Activated T-cell treated with anti-CD3 and anti-CD28 coated beads, Interleukin-2, amount 50 U/mL, for 72 hours (primary cell): ENCODE measurements at regions not wholly inside any gene's neighbourhood (a gene's known extent, or its start where the extent isn't known, plus 50 kb on each side); places are given as distances from the start of the nearest gene placed in this dataset.
"Not testable (repeated sequence)": the region's sequence is repeated elsewhere in the genome, so short reads cannot be mapped to it uniquely, and the experiment has no call there.

ENCODE experiments used
- ATAC-seq, 2 donors: fragments of 150-1000 bp; cut with Tn5 transposase; replicated peaks in 1 of 2; 2 replicates each; pipeline ENCODE4 v1.10.0; 2021; ENCODE audit warnings: moderate library complexity in 2 of 2, mild to moderate bottlenecking in 1 of 2
- DNase-seq, 2 donors: peaks; one replicate each; pipeline ENCODE4 v3.0.0; 2021 to 2022; ENCODE audit warnings: mixed read lengths in 1 of 2
- H3K27ac Mint-ChIP-seq: one replicate; pipeline ENCODE4 v1.8.0; 2022; ENCODE audit warnings: mild to moderate bottlenecking, moderate library complexity, mixed read lengths
- H3K27me3 Mint-ChIP-seq: one replicate; pipeline ENCODE4 v1.8.0; 2022; ENCODE audit warnings: low read depth, mixed read lengths
- H3K36me3 Mint-ChIP-seq, 2 donors: one replicate each; pipeline ENCODE4 v1.8.0; 2022; ENCODE audit warnings: mixed read lengths in 2 of 2, mild to moderate bottlenecking in 1 of 2; ENCODE audit not compliant: insufficient read depth in 2 of 2
- H3K4me1 Mint-ChIP-seq: one replicate; pipeline ENCODE4 v1.8.0; 2022; ENCODE audit warnings: low read depth, mixed read lengths
- H3K4me3 Mint-ChIP-seq, 2 donors: one replicate each; pipeline ENCODE4 v1.8.0; 2022; ENCODE audit warnings: mild to moderate bottlenecking in 2 of 2, mixed read lengths in 2 of 2, moderate library complexity in 2 of 2
- H3K9me3 Mint-ChIP-seq, 2 donors: one replicate each; pipeline ENCODE4 v1.8.0; 2022; ENCODE audit warnings: mixed read lengths in 2 of 2

DNA sequence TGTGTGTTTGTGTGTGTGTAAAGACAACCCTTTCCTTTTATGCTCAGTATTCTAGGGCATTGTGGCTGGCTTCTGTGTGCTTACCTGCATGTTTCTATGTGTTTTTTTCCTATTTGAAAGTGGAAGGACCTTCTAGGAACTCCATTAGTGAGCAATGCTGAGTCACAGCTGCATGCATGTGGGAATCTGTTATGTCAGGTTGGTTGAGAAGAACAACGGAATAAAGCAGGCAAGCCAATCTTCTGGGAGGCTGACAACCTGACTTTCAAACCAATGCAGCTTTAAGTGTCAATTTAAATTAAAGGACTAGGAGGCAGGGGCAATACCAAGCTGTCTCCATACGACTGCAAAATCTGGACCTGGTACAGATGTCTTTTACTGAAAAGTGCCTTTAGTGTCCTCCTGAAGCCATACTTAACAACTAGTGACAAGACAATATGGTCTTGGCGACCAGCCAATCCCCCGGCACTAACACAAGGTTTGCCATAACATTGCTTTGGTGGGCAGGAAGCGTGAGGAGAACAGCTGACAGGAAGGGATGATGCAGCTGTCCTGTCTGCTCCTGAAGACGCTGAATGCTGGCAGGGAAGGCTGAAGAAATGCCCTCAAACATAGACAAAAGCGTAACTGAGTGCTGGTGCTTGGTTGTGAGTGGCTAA, 514.7 kb upstream of the CDH7 start:
- no peaks in the 10 kb centered on the region for H3K36me3 Mint-ChIP-seq
- no peaks in the 10 kb centered on the region for H3K27me3 Mint-ChIP-seq
- ATAC-seq (no peak), DNase-seq (no peak)
- H3K9me3 Mint-ChIP-seq = peaks cover 3 to 6% of the 10 kb centered on the region in 2 donors
- no peaks in the 10 kb centered on the region for H3K4me1 Mint-ChIP-seq
- no peak overlapping the region for H3K4me3 Mint-ChIP-seq
- H3K27ac Mint-ChIP-seq = no peak overlapping the region

GRCh38 chr18:65230311-65230710, 520.5 kb upstream of the CDH7 start:
- Mint-ChIP-seq H3K27ac (no peak overlapping the region), H3K36me3 (no peaks in the 10 kb centered on the region), H3K9me3 (peaks cover 5 to 9% of the 10 kb centered on the region in 2 donors), H3K4me1 (no peaks in the 10 kb centered on the region), H3K27me3 (no peaks in the 10 kb centered on the region), H3K4me3 (no peak overlapping the region)
- no peak for ATAC-seq
- no peak for DNase-seq

DNA sequence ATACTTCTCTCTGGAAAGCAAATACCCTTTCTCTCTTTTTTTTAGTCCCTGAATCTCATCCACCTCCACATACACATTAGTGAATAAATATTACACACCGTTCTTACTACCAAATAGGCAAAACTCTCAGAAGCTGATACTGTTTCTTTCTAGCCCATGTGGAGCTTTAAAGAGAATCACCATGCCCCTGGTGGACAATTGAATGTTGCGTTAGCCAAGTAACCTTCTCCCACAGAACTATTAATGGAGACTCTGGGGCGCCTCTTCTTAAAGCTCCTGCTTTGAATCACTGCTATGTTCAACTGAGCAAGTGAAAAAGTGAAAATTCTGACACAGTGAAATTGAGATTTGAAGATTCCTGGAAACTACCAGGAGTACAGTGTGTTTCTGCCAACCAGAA, 522.8 kb upstream of the CDH7 start:
- H3K27me3 Mint-ChIP-seq = no peaks in the 10 kb centered on the region
- no peaks in the 10 kb centered on the region for H3K36me3 Mint-ChIP-seq
- ATAC-seq (no peak), DNase-seq (no peak)
- H3K4me3 Mint-ChIP-seq = no peak overlapping the region
- peaks cover 5 to 12% of the 10 kb centered on the region in 2 donors for H3K9me3 Mint-ChIP-seq
- H3K27ac Mint-ChIP-seq = no peak overlapping the region
- H3K4me1 Mint-ChIP-seq = no peaks in the 10 kb centered on the region

GRCh38 chr18:65221736-65222135, 529.1 kb upstream of the CDH7 start:
- ATAC-seq (no peak), DNase-seq (no peak)
- no peaks in the 10 kb centered on the region for H3K27me3 Mint-ChIP-seq
- H3K27ac Mint-ChIP-seq = no peak overlapping the region
- no peaks in the 10 kb centered on the region for H3K4me1 Mint-ChIP-seq
- H3K4me3 Mint-ChIP-seq = no peak overlapping the region
- H3K9me3 Mint-ChIP-seq = peaks cover 5 to 10% of the 10 kb centered on the region in 2 donors
- H3K36me3 Mint-ChIP-seq = no peaks in the 10 kb centered on the region

- H3K4me1 Mint-ChIP-seq = no peaks in the 10 kb centered on the region
- H3K9me3 Mint-ChIP-seq = peaks cover 5 to 7% of the 10 kb centered on the region in 2 donors
- H3K4me3 Mint-ChIP-seq = no peak overlapping the region
- H3K27ac Mint-ChIP-seq = no peak overlapping the region
- no peaks in the 10 kb centered on the region for H3K36me3 Mint-ChIP-seq
- ATAC-seq (no peak), DNase-seq (no peak)
- no peaks in the 10 kb centered on the region for H3K27me3 Mint-ChIP-seq
Measured at GRCh38 chr18:65221115-65221514, 529.7 kb upstream of the CDH7 start.

DNA sequence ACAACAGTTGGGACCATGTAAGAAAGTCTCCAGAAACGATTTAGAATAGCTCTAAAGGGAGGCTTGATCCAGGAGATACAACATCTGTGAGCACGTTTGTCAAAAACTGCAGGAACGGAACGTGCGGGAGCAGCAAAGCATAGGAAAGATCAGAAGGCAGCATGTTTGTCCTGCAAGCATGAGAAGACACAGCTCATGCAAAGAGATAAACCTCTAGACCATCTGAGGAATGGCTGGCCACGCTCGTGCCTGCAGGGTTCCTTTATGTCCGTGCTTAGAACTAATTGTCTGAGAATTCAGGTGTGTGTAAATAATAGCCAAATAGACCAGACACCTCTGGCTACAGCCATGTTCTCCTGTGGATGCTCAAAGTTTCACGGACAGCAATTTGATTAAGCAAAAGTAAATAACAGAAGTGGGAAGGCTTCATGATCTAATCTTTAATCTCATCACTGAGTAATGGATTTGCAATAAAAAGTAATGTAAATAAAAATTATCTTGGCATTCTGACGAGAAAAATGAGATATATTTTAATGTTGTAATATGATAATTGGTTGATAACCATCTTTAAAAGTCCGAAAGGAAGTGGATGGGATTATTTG, 534.8 kb upstream of the CDH7 start:
- no peaks in the 10 kb centered on the region for H3K4me1 Mint-ChIP-seq
- no peaks in the 10 kb centered on the region for H3K27me3 Mint-ChIP-seq
- H3K36me3 Mint-ChIP-seq = no peaks in the 10 kb centered on the region
- peaks cover 2 to 7% of the 10 kb centered on the region in 2 donors for H3K9me3 Mint-ChIP-seq
- H3K4me3 Mint-ChIP-seq = no peak overlapping the region
- DNase-seq (no peak), ATAC-seq (no peak)
- no peak overlapping the region for H3K27ac Mint-ChIP-seq

- no peaks in the 10 kb centered on the region for H3K27me3 Mint-ChIP-seq
- no peak for ATAC-seq
- no peak for DNase-seq
- H3K4me3 Mint-ChIP-seq = no peak overlapping the region
- no peaks in the 10 kb centered on the region for H3K4me1 Mint-ChIP-seq
- no peak overlapping the region for H3K27ac Mint-ChIP-seq
- peaks cover 3 to 7% of the 10 kb centered on the region in 2 donors for H3K9me3 Mint-ChIP-seq
- no peaks in the 10 kb centered on the region for H3K36me3 Mint-ChIP-seq
Measured at GRCh38 chr18:65214456-65214855, 536.4 kb upstream of the CDH7 start.

DNA sequence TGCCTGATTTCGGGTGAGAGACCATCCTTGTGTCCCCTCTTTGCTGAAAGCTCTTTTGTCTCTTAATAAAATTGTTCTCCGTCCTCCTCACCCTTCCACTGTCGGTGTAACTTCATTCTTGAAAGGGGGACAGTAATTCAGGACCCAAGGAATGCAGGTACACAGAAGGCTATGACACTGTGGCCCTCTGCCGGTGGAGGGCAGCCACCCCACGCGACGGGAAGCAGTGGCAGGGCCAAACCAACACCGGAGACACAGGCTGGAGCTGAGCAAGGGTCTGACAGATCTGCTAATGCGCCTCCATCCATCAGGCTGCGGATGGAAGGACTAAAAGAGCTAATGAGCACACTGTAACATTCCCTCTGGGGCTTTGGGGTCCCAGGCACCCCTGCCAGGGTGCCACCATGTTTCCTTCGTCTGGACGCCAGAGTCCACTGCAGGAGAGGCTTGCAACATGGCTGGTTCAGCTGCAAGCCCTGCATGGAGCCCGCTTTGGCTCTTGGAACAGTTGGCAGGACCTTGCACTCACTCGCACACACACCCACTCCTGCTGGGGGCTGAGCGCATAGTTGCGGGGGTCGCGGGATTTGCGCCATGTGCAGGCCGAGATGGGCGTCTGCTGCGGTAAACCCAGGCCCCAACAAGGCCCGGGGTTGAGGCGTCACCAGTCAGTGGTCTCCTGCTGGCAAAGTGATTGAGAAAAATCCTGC, 544.1 kb upstream of the CDH7 start:
- DNase-seq (no peak), ATAC-seq (no peak)
- Mint-ChIP-seq H3K36me3 (no peaks in the 10 kb centered on the region), H3K4me1 (no peaks in the 10 kb centered on the region), H3K27ac (no peak overlapping the region), H3K27me3 (no peaks in the 10 kb centered on the region), H3K9me3 (peaks cover 4% of the 10 kb centered on the region in 2 donors), H3K4me3 (no peak overlapping the region)

GRCh38 chr18:65202091-65202490, 548.7 kb upstream of the CDH7 start:
- DNase-seq (no peak), ATAC-seq (no peak)
- H3K27me3 Mint-ChIP-seq = no peaks in the 10 kb centered on the region
- no peak overlapping the region for H3K4me3 Mint-ChIP-seq
- peaks cover 4 to 8% of the 10 kb centered on the region in 2 donors for H3K9me3 Mint-ChIP-seq
- H3K27ac Mint-ChIP-seq = no peak overlapping the region
- no peaks in the 10 kb centered on the region for H3K4me1 Mint-ChIP-seq
- no peaks in the 10 kb centered on the region for H3K36me3 Mint-ChIP-seq

DNA sequence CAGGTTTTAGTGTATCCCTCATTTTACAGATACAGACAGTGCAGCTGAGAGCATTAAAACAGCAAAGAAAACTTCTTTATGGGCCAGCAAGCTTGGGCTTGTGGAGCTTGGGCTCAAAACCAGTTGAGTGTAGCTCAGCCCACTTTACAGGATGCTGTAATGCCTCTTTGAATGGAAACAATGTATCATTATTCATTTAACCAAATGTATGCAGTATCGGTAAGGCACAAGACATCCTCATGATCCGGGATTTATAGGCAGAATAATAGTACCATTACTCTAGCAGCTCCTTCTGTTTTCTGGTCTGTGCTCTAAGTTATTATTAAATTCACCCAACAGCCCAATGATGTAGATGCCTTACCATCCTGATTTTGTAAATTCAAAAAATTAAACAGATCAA, 575.1 kb upstream of the CDH7 start:
- Mint-ChIP-seq H3K36me3 (peaks cover 1% of the 10 kb centered on the region in 2 donors), H3K27me3 (no peaks in the 10 kb centered on the region), H3K27ac (no peak overlapping the region), H3K9me3 (peaks cover 3 to 11% of the 10 kb centered on the region in 2 donors), H3K4me3 (no peak overlapping the region), H3K4me1 (no peaks in the 10 kb centered on the region)
- DNase-seq = no peak
- no peak for ATAC-seq

DNA sequence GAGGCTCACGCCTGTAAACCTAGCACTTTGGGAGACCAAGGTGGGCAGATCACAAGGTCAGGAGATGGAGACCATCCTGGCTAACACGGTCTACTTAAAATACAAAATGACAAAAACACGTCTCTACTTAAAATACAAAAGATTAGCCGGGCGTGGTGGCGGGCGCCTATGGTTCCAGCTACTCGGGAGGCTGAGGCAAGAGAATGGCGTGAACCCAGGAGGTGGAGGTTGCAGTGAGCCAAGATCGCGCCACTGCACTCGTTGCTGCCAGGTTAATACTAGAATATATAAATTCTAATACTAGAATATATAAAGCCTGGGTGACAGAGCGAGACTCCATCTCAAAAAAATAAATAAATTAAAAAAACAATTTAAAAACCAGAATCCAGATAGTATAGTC, 588.7 kb upstream of the CDH7 start:
- not testable (repeated sequence) for H3K9me3 Mint-ChIP-seq, H3K27me3 Mint-ChIP-seq, DNase-seq, H3K4me1 Mint-ChIP-seq, H3K4me3 Mint-ChIP-seq, H3K36me3 Mint-ChIP-seq, H3K27ac Mint-ChIP-seq, ATAC-seq

DNA sequence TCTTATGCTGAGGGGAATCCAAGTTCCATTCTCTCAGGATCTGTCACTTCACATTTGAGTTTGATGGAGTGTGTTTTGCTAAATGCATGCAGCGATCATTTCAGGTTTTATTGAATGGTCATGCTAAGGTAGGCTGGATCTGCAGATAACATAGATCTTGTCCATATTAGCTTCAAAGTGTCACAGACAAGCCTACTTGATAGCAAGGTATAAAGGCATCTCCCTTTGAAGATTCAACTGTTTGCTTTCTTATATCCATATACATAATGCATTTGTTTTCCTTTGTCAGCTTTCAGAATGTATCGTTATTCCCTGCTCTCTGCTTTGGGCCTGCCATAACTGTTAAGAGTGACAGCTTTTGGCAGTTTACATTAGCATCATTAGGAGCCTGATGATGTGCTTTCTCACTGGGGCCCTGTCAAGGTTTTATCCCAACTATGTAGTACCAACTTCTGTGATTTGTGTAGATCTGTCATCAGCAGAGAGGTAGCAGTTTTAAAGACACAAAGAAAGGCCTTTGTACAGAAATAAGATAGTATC, 604.3 kb upstream of the CDH7 start:
- no peak for ATAC-seq
- H3K36me3 Mint-ChIP-seq = no peaks in the 10 kb centered on the region
- no peaks in the 10 kb centered on the region for H3K4me1 Mint-ChIP-seq
- no peaks in the 10 kb centered on the region for H3K27me3 Mint-ChIP-seq
- no peak for DNase-seq
- peaks cover 4 to 8% of the 10 kb centered on the region in 2 donors for H3K9me3 Mint-ChIP-seq
- H3K4me3 Mint-ChIP-seq = no peak overlapping the region
- no peak overlapping the region for H3K27ac Mint-ChIP-seq

- H3K9me3 Mint-ChIP-seq = peaks cover 4 to 8% of the 10 kb centered on the region in 2 donors
- ATAC-seq (no peak), DNase-seq (no peak)
- H3K4me1 Mint-ChIP-seq = no peaks in the 10 kb centered on the region
- no peaks in the 10 kb centered on the region for H3K27me3 Mint-ChIP-seq
- no peak overlapping the region for H3K4me3 Mint-ChIP-seq
- H3K36me3 Mint-ChIP-seq = no peaks in the 10 kb centered on the region
- no peak overlapping the region for H3K27ac Mint-ChIP-seq
Measured at GRCh38 chr18:65145312-65145711, 605.5 kb upstream of the CDH7 start.
